Stimulated activated CD4-positive, alpha-beta T cell treated with anti-CD3 and anti-CD28 coated beads, Interleukin-1b, Interleukin-23, amount 100 ng/mL, for 48 hours (primary cell): ENCODE measurements at regions not wholly inside any gene's neighbourhood (a gene's known extent, or its start where the extent isn't known, plus 50 kb on each side); places are given as distances from the start of the nearest gene placed in this dataset.
"Not testable (repeated sequence)": the region's sequence is repeated elsewhere in the genome, so short reads cannot be mapped to it uniquely, and the experiment has no call there.

Experiments
- DNase-seq: peaks from one replicate; pipeline ENCODE4 v3.0.0-alpha.2; 2020

- peak; percentile 12 for DNase-seq
These were observed 125.7 kb upstream of the CXADR start for GRCh38 chr21:17387030-17387617.

DNA sequence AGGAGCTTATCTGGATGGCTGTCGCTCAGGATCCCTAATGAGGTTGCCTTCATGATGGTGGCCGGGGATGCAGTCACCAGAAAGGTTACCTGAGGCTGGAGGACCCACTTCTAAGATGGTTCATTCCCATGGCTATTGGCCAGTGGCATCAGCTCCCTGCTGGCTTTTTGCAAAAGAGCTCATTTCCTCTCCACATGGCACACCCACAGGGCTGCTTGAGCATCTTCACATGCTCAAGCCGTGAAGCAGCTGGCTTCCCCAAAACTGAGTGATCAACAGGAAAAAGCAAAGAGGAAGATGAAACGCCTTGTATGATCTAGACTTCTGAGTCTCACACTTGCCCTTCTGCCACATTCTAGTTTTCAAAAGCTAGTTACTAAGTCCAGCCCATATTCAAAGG lies 124.6 kb upstream of the CXADR start:
- DNase-seq: no peak

GRCh38 chr21:17389311-17389710 lies 123.5 kb upstream of the CXADR start:
- no peak for DNase-seq

DNA sequence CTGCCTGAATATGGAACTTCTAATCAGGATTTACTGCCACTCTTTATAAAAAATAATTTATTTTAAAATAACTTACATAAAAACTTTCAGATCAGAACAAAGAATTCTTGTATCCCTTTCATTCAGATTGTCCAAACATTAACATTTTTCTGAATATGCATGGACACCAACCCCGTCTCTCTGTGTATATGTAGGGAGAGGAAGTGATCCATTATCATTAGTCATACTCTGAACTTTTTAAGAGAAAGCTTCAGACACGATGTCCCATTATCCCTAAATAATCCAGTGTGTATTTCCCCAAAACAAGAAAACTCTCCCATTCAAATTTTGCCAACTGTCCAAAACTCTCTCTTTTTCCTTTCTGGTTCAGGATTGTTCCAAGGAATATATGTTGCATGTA lies 122.3 kb upstream of the CXADR start:
- no peak for DNase-seq

- DNase-seq: no peak
These were observed 121.0 kb upstream of the CXADR start for GRCh38 chr21:17391811-17392340.

DNA sequence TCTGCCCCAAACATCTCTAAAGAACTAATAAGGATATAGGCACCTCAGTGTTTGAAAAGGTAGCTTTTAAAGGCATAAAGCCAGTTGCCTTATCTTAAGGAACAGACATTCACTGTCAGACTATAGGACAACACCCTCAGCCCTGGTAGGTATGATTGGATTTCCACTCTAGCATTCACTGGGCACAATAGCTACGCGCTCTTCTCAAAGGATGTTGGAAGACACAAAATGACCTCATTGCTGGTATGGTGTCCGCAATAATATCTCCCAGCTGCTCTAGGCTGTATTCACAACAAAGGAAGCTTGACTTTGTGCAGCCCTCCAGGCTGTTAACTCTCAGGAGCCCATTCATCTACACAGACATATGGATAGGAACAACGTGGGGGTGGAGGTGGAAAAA lies 119.4 kb upstream of the CXADR start:
- no peak for DNase-seq

DNA sequence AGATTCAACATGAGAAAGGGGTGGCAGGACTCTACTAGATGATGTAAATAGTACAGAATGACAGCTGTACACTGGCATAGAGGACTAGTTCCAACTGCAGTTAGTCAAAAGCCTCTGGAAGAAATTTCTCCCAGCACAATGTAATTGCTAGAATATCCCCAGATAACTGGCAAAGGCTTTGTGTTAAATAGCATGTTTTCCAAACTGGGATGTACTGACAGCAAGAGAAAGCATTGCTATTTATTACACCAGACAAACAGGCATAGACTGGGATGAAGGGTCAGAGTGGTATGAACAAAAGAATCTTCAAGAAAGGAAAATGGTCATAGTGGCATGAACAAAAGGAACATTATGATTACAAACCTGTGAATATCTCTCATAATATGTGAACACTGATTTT lies 115.9 kb upstream of the CXADR start:
- DNase-seq: no peak

DNA sequence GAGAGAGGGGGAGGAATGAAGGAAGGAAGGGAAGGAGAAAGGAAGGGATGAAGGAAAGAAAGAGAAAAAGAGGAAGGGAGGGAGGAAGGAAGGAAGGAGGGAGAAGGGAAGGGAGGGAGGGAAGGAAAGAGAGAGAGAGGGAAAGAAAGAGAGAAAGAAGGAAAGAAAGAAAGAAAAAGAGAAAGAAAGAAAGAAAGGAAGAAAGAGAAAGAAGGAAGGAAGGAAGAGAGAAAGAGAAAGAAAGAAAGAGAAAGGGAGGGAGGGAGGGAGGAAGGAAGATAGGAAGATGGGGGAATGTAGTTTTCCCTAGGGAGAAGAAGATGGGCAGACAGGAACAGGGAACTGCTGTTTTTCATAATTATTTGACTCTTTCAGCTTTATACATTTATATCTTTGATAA lies 115.1 kb upstream of the CXADR start:
- DNase-seq: no peak

DNA sequence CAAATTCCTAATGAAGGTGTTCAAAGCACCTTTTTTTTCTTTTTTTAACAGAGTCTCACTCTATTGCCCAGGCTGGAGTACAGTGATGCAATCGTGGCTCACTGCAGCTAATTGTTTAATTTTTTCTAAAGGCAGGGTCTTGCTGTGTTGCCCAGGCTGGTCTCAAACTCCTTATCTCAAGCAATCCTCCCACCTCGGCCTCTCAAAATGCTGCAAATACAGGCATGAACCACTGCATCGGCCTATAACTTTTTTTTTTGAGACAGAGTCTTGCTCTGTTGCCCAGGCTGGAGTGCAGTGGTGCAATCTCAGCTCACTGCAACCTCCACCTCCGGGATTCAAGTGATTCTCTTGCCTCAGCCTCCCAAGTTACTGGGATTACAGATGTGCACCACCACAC lies 113.9 kb upstream of the CXADR start:
- DNase-seq: not testable (repeated sequence)

DNA sequence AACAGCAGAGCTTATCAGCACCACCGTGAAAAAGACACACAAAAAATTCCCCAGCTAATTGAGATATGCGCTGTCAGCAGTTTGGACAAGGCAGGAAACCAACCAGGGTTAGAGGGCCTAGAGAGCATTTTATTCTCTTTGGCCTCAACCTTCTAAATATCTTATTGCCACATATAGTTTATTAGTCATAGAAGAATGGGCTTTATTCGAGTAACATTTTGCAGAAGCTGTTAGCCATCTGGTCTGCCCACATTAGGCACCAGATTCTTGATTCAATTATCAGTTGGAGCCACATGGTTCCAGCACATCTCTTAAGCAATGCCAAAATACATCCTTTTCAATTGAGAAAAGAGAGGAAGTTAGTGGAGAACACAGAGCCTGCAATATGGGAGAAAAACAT lies 109.9 kb upstream of the CXADR start:
- DNase-seq: no peak

- no peak for DNase-seq
These were observed 106.6 kb upstream of the CXADR start for GRCh38 chr21:17406202-17406601.

- DNase-seq: no peak
These were observed 98.1 kb upstream of the CXADR start for GRCh38 chr21:17414766-17415165.

DNA sequence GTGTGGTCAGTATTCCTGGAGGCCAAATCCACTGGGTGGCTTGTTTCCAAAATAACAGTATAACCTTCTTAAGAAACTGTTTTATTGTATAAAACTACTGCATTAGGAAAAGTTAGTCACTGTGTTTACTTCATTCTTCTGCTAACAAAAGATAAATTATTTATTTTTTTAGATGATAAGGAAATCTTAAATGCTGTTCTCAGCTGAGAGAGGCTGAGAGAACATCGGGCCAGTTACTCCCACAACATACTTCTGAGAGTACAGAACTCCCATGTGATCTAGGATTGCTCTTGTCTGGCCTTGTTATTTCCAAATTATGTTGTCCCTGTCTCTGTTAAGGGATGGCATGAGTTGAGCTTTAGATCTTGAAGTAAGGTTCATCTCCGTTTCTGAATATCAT lies 96.7 kb upstream of the CXADR start:
- no peak for DNase-seq

DNA sequence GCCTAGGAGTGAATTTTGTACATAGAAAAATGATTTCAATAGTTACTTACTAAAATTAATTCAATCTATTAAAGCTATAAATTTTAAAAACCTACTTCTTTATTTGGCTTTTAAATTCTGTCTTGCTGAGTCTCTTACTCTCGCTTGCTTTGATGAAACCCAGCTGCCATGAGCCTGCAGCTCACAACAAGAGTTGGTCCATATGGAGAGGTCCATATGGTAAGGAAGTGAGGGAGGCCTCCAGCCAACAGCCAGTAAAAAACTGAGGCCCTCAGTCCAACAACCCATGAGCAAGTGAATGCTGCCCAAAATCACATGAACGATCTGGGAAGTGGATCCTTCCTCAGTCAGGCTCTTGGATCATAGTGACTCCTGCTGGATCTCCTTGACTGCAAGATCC lies 89.9 kb upstream of the CXADR start:
- no peak for DNase-seq

DNA sequence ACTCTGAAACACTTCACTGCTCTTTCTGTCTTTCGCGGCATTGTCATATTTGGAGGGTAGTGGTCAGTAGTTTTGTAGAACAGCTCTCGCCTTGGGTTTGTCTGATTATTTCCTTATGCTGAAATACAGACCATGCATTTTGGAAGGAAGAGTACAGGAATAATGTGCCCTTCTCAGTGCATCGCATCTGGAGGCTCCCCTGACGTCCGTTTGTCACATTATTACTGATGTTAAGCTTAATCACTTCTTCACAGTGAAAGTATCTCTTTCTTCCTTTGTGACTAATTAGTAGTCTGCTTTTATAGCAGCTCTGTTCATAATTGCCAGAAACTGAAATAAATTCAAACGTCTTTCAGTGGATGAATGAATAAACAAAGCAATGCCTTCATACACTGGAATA lies 85.7 kb upstream of the CXADR start:
- no peak for DNase-seq

DNA sequence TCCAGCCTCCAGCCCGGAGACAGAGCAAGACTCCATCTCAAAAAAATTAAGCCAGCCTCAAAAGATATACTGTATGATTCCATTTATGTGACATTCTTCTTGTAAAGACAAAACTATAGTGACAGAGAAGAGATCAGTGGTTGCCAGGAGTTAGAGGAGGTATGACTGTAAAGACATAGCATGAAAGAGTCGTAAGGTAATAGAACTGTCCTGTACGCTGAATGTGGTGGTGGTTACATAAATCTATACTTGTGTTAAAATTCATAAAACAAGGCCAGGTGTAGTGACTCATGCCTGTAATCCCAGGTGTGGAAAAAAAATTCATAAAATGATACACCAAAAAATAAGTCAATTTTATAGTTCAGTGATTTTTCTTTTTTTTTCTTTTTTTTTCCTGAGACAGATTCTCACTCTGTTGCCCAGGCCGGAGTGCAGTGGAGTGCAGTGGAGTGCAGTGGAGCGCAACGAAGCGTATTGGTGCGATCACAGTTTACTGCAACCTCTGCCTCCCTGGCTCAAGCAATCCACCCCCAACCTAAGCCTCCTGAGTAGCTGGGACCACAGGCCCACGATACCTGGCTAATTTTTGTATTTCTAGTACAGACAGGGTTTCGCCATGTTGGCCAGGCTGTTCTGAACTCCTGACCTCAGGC lies 84.9 kb upstream of the CXADR start:
- no peak for DNase-seq

DNA sequence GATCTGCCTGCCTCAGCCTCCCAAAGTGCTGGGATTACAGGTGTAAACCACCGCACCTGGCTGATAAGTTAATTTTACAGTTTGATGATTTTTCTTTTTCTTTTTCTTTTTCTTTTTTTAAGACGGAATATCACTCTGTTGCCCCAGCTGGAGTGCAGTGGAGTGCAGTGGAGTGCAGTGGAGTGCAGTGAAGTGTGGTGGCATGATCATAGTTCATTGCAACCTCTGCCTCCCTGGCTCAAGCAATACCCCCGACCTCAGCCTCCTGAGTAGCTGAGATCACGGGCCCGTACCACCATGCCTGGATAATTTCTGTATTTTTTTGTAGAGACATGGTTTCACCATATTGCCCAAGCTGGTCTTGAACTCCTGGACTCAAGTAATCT lies 84.4 kb upstream of the CXADR start:
- no peak for DNase-seq

GRCh38 chr21:17428980-17429379 lies 83.9 kb upstream of the CXADR start:
- DNase-seq: no peak

GRCh38 chr21:17429936-17430335 lies 82.9 kb upstream of the CXADR start:
- DNase-seq: no peak

DNA sequence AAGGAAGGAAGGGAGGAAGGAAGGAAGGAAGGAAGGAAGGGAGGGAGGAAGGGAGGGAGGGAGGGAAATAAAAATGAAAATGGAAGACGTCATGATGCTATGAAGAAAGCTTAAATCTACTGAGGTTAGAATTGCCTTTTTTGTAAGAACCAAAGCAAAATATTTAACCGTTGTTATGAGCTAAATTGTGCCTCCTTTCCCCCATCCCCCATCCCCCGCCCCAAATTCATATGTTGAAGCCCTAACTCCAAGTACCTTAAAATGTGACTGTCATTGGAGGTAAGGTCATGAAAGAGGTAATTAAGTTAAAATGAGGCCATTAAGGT lies 80.1 kb upstream of the CXADR start:
- no peak for DNase-seq

DNA sequence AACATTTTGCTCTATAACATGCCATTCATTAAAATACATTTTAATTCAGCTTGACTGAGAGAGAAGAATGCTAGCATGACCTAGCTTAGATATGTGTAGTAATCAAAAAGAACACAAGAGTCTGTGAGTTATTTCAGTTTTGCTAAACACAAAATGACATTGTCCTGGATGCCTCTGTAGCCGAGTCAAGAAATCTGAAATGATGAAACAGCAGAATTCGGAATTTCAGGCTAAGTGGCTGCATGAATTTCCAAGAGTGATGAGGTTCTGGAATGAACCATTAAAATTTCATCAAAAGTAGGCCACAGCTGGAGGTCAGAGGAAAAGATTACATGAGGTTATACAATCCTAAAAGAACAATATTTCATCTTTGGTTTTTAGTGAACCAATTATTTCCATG lies 79.1 kb upstream of the CXADR start:
- DNase-seq: no peak

GRCh38 chr21:17435565-17436543 lies 77.0 kb upstream of the CXADR start:
- DNase-seq: no peak

GRCh38 chr21:17436626-17437111 lies 76.2 kb upstream of the CXADR start:
- no peak for DNase-seq

GRCh38 chr21:17438635-17439034 lies 74.2 kb upstream of the CXADR start:
- no peak for DNase-seq
